GM23338 (cell line): ENCODE measurements at regions not wholly inside any gene's neighbourhood (a gene's known extent, or its start where the extent isn't known, plus 50 kb on each side); places are given as distances from the start of the nearest gene placed in this dataset.
A peak's percentile ranks its signal among the peaks of the same experiment; 100 is the strongest.

Experiments used
- ATAC-seq: fragments of 200-7000 bp; cut with Tn5 transposase; 3 replicates; pipeline ENCODE4 v1.9.1; 2020
- DNase-seq: peaks from one replicate; pipeline ENCODE4 v3.0.0-alpha.2; 2015; ENCODE audit warnings: low spot score
- H2AFZ ChIP-seq: fragments of 200-600 bp; sonication (generic); 2 replicates; pipeline ENCODE4 v1.8.0; 2016; ENCODE audit warnings: antibody characterized with exemption, mild to moderate bottlenecking, moderate library complexity
- H3F3A ChIP-seq: fragments of 200-600 bp; sonication (generic); replicated peaks from 2 replicates; pipeline ENCODE4 v1.8.0; 2017; ENCODE audit warnings: antibody characterized with exemption, mixed run types, low read depth
- H3K27ac ChIP-seq: fragments of 200-600 bp; sonication (generic); 2 replicates; pipeline ENCODE4 v1.6.1; 2016; ENCODE audit warnings: low read depth
- H3K27me3 ChIP-seq: fragments of 200-600 bp; sonication (generic); 2 replicates; pipeline ENCODE4 v1.8.0; 2016; ENCODE audit warnings: mild to moderate bottlenecking, mixed run types, moderate library complexity; ENCODE audit not compliant: insufficient read depth
- H3K36me3 ChIP-seq: fragments of 200-600 bp; sonication (generic); 2 replicates; pipeline ENCODE4 v1.8.0; 2016; ENCODE audit warnings: mild to moderate bottlenecking; ENCODE audit not compliant: insufficient read depth
- H3K4me1 ChIP-seq: fragments of 200-600 bp; sonication (generic); 2 replicates; pipeline ENCODE4 v1.8.0; 2016; ENCODE audit warnings: mild to moderate bottlenecking, moderate library complexity; ENCODE audit not compliant: insufficient read depth
- H3K4me2 ChIP-seq: fragments of 200-600 bp; sonication (generic); 2 replicates; pipeline ENCODE4 v1.7.1; 2017; ENCODE audit warnings: mixed run types
- H3K4me3 ChIP-seq: fragments of 200-600 bp; sonication (generic); 2 replicates; pipeline ENCODE4 v1.6.1; 2016; ENCODE audit warnings: mixed run types
- H3K79me2 ChIP-seq: fragments of 200-600 bp; sonication (generic); replicated peaks from 2 replicates; pipeline ENCODE4 v1.8.0; 2017; ENCODE audit warnings: mild to moderate bottlenecking; ENCODE audit not compliant: insufficient read depth
- H3K9me2 ChIP-seq: fragments of 200-600 bp; sonication (generic); 2 replicates; pipeline ENCODE4 v1.8.0; 2017; ENCODE audit not compliant: insufficient read depth
- H4K20me1 ChIP-seq: fragments of 200-600 bp; sonication (generic); replicated peaks from 2 replicates; pipeline ENCODE4 v1.8.0; 2017; ENCODE audit warnings: mild to moderate bottlenecking; ENCODE audit not compliant: insufficient read depth
- H3K27ac Mint-ChIP-seq: 2 replicates; pipeline ENCODE4 v1.8.0; 2020; ENCODE audit warnings: inconsistent platforms, mild to moderate bottlenecking, moderate library complexity, mixed read lengths
- H3K27me3 Mint-ChIP-seq: 3 replicates; pipeline ENCODE4 v1.8.0; 2022; ENCODE audit warnings: low read depth, mild to moderate bottlenecking, moderate library complexity, mixed read lengths, inconsistent platforms; ENCODE audit not compliant: insufficient read depth, poor library complexity
- H3K36me3 Mint-ChIP-seq: 3 replicates; pipeline ENCODE4 v1.8.0; 2021; ENCODE audit warnings: low read depth, mild to moderate bottlenecking, inconsistent platforms, moderate library complexity, mixed read lengths
- H3K4me1 Mint-ChIP-seq: 3 replicates; pipeline ENCODE4 v1.8.0; 2020; ENCODE audit warnings: mild to moderate bottlenecking, inconsistent platforms, mixed read lengths
- H3K4me3 Mint-ChIP-seq: 3 replicates; pipeline ENCODE4 v1.8.0; 2021; ENCODE audit warnings: moderate library complexity, mild to moderate bottlenecking, inconsistent platforms, mixed read lengths
- H3K9me3 Mint-ChIP-seq: 3 replicates; pipeline ENCODE4 v1.8.0; 2020; ENCODE audit warnings: moderate library complexity, mild to moderate bottlenecking, inconsistent platforms, mixed read lengths
- CREB1 ChIP-seq: fragments of 250-450 bp; sonication (Bioruptor Pico); IDR thresholded peaks from 2 replicates; pipeline ENCODE4 v1.5.0; 2020; ENCODE audit warnings: low read depth, mild to moderate bottlenecking, moderate library complexity
- EZH2 ChIP-seq: fragments of 200-600 bp; sonication (generic); IDR thresholded peaks from one replicate; pipeline ENCODE4 v1.8.0; 2017; ENCODE audit warnings: antibody characterized with exemption, mild to moderate bottlenecking, low read depth; ENCODE audit not compliant: unreplicated experiment
- JUNB ChIP-seq: IDR thresholded peaks from one replicate; pipeline ENCODE4 v1.6.1; 2016; ENCODE audit warnings: antibody characterized with exemption; ENCODE audit not compliant: unreplicated experiment
- POLR2AphosphoS5 ChIP-seq: IDR thresholded peaks from 2 replicates; pipeline ENCODE4 v1.6.1; 2016; ENCODE audit warnings: antibody characterized with exemption, low read depth
- ZNF114 ChIP-seq: fragments of 250-450 bp; sonication (Bioruptor Pico); IDR thresholded peaks from 2 replicates; pipeline ENCODE4 v1.5.0; 2020; ENCODE audit warnings: mild to moderate bottlenecking, moderate library complexity
- ZNF331 ChIP-seq: fragments of 250-450 bp; sonication (Bioruptor Pico); IDR thresholded peaks from 2 replicates; pipeline ENCODE4 v1.5.0; 2020; ENCODE audit warnings: low read depth, mild to moderate bottlenecking, moderate library complexity
- TF ChIP-seq, protein P1 (sequence below): IDR thresholded peaks from 2 replicates; pipeline ENCODE4 v1.6.1; 2016; ENCODE audit warnings: antibody characterized with exemption
- TF ChIP-seq, protein P2 (sequence below): fragments of 250-450 bp; sonication (Bioruptor Pico); IDR thresholded peaks from 2 replicates; pipeline ENCODE4 v1.5.0; 2020; ENCODE audit warnings: mild to moderate bottlenecking, moderate library complexity
- TF ChIP-seq, protein P3 (sequence below), 2 experiments: fragments of 200-600 bp in 1 of 2; sonication (generic) in 1 of 2; conservative IDR thresholded peaks; 2 replicates each; pipeline versions ENCODE4 v1.5.1 to v1.6.1; 2016 to 2017; ENCODE audit warnings: antibody characterized with exemption in 2 of 2, low read depth in 2 of 2, mild to moderate bottlenecking in 2 of 2, moderate library complexity in 1 of 2

DNA sequence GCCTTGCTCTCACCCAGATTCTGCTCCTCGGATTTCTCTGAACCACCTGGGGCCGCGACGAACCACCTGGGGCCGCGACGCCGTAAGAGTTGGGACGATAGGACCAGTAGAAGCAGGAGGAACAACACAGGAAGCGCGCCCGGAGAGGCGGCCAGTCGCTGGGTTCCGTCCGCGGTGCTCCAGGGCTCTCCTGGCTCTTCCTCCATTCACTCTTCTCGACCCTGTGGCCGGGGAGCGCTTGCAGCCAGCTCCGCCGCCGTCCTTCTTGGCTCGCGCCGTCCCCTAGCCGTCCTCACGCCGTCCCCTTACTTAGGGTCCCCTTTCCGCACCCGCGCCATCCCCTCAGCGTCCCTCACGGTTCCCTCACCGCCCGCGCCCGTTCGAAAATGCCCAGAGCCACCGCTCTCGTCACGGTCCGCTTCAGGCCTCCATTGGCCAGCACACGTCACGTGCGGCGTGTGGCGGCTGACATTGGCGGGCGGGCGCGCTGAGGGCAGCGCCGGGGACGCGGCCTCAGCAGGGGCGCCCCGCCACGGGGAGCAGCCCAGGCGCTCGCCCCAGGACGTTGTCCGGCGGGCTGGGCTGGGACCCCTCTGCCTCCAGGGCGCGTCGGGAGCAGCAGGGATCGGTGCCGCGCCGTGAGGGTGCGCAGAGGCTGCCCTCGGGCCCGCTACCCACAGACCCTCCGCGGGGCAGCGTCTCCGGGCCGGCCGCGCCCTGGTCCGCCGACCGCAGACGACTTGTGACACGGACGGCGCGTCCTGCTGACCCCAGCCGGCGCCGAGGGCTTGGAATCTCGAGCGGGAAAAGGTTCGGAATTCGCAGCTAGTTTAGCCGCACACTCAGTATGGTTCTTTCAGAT is 53.7 kb upstream of the PTPDC1 start:
- Histone ChIP-seq H2AFZ (peak overlapping the region; percentile 98; the same call in 1 of the 2 replicates), H3K27ac (no peak overlapping the region), H3K27me3 (peaks cover 24% of the 10 kb centered on the region), H3K9me2 (peaks cover 7% of the 10 kb centered on the region), H3K4me1 (peaks cover 12% of the 10 kb centered on the region), H3K36me3 (no peaks in the 10 kb centered on the region; the same call in none of the 2 replicates), H3F3A (no peaks in the 10 kb centered on the region), H3K4me3 (peak overlapping the region; percentile 74), H4K20me1 (no peaks in the 10 kb centered on the region), H3K4me2 (peak overlapping the region; percentile 92), H3K79me2 (peaks cover 4% of the 10 kb centered on the region; the same call in 1 of the 2 replicates)
- peak; percentile 98 for ATAC-seq
- peaks cover 43% of the 10 kb centered on the region for H3K9me3 Mint-ChIP-seq
- H3K4me3 Mint-ChIP-seq, result peak overlapping the region; percentile 98
- DNase-seq, result peak; percentile 93
- peaks cover 7% of the 10 kb centered on the region; the same call in 1 of the 3 replicates for H3K4me1 Mint-ChIP-seq
- peaks cover 24% of the 10 kb centered on the region for H3K27me3 Mint-ChIP-seq
- TF ChIP-seq POLR2AphosphoS5 (peak; percentile 98), CREB1 (CRISPR knock-in tag) (peak; percentile 77), EZH2 (peak; percentile 25), ZNF331 (CRISPR knock-in tag) (no peak)
- H3K27ac Mint-ChIP-seq, result peak overlapping the region; percentile 95
- H3K36me3 Mint-ChIP-seq, result peaks cover 27% of the 10 kb centered on the region

DNA sequence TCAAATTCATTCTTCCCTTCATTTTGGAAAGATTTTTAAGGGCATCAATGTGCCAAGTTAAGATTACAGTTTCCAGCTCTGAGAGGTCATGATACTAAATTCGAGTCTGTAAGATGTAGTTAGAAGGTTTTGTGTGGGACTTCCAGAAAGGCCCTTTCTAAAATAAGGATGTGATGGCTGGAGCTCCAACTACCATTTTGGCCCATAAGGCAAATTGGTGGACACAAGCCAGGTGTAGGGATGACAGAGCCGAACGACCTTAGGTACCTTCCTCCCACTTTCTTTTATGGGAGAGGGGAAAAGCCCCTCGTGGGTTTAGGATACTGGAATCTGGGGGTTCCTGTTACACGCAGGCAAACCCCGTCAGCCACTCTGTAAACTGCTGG is 54.3 kb upstream of the PTPDC1 start:
- Histone ChIP-seq H3F3A (no peaks in the 10 kb centered on the region), H2AFZ (peak overlapping the region; percentile 98; the same call in 1 of the 2 replicates), H3K4me1 (peaks cover 12% of the 10 kb centered on the region), H3K27ac (no peak overlapping the region), H3K36me3 (no peaks in the 10 kb centered on the region; the same call in none of the 2 replicates), H4K20me1 (no peaks in the 10 kb centered on the region), H3K9me2 (peaks cover 7% of the 10 kb centered on the region), H3K27me3 (peaks cover 24% of the 10 kb centered on the region), H3K4me2 (peak overlapping the region; percentile 92), H3K79me2 (peaks cover 4% of the 10 kb centered on the region; the same call in 1 of the 2 replicates), H3K4me3 (peak overlapping the region; percentile 74)
- H3K9me3 Mint-ChIP-seq, result peaks cover 50% of the 10 kb centered on the region
- H3K4me3 Mint-ChIP-seq, result peak overlapping the region; percentile 98
- H3K27me3 Mint-ChIP-seq, result peaks cover 24% of the 10 kb centered on the region
- H3K27ac Mint-ChIP-seq, result peak overlapping the region; percentile 95; the same call in 1 of the 2 replicates
- ATAC-seq (no peak), DNase-seq (no peak)
- peaks cover 7% of the 10 kb centered on the region; the same call in 1 of the 3 replicates for H3K4me1 Mint-ChIP-seq
- peaks cover 32% of the 10 kb centered on the region for H3K36me3 Mint-ChIP-seq
- TF ChIP-seq JUNB, result no peak
- TF ChIP-seq, protein P1, sequence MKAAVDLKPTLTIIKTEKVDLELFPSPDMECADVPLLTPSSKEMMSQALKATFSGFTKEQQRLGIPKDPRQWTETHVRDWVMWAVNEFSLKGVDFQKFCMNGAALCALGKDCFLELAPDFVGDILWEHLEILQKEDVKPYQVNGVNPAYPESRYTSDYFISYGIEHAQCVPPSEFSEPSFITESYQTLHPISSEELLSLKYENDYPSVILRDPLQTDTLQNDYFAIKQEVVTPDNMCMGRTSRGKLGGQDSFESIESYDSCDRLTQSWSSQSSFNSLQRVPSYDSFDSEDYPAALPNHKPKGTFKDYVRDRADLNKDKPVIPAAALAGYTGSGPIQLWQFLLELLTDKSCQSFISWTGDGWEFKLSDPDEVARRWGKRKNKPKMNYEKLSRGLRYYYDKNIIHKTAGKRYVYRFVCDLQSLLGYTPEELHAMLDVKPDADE, result no peak
- TF ChIP-seq, protein P2, sequence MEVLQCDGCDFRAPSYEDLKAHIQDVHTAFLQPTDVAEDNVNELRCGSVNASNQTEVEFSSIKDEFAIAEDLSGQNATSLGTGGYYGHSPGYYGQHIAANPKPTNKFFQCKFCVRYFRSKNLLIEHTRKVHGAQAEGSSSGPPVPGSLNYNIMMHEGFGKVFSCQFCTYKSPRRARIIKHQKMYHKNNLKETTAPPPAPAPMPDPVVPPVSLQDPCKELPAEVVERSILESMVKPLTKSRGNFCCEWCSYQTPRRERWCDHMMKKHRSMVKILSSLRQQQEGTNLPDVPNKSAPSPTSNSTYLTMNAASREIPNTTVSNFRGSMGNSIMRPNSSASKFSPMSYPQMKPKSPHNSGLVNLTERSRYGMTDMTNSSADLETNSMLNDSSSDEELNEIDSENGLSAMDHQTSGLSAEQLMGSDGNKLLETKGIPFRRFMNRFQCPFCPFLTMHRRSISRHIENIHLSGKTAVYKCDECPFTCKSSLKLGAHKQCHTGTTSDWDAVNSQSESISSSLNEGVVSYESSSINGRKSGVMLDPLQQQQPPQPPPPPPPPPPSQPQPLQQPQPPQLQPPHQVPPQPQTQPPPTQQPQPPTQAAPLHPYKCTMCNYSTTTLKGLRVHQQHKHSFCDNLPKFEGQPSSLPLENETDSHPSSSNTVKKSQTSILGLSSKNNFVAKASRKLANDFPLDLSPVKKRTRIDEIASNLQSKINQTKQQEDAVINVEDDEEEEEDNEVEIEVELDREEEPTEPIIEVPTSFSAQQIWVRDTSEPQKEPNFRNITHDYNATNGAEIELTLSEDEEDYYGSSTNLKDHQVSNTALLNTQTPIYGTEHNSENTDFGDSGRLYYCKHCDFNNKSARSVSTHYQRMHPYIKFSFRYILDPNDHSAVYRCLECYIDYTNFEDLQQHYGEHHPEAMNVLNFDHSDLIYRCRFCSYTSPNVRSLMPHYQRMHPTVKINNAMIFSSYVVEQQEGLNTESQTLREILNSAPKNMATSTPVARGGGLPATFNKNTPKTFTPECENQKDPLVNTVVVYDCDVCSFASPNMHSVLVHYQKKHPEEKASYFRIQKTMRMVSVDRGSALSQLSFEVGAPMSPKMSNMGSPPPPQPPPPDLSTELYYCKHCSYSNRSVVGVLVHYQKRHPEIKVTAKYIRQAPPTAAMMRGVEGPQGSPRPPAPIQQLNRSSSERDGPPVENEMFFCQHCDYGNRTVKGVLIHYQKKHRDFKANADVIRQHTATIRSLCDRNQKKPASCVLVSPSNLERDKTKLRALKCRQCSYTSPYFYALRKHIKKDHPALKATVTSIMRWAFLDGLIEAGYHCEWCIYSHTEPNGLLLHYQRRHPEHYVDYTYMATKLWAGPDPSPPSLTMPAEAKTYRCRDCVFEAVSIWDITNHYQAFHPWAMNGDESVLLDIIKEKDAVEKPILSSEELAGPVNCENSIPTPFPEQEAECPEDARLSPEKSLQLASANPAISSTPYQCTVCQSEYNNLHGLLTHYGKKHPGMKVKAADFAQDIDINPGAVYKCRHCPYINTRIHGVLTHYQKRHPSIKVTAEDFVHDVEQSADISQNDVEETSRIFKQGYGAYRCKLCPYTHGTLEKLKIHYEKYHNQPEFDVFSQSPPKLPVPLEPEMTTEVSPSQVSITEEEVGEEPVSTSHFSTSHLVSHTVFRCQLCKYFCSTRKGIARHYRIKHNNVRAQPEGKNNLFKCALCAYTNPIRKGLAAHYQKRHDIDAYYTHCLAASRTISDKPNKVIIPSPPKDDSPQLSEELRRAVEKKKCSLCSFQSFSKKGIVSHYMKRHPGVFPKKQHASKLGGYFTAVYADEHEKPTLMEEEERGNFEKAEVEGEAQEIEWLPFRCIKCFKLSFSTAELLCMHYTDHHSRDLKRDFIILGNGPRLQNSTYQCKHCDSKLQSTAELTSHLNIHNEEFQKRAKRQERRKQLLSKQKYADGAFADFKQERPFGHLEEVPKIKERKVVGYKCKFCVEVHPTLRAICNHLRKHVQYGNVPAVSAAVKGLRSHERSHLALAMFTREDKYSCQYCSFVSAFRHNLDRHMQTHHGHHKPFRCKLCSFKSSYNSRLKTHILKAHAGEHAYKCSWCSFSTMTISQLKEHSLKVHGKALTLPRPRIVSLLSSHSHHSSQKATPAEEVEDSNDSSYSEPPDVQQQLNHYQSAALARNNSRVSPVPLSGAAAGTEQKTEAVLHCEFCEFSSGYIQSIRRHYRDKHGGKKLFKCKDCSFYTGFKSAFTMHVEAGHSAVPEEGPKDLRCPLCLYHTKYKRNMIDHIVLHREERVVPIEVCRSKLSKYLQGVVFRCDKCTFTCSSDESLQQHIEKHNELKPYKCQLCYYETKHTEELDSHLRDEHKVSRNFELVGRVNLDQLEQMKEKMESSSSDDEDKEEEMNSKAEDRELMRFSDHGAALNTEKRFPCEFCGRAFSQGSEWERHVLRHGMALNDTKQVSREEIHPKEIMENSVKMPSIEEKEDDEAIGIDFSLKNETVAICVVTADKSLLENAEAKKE (CRISPR knock-in tag), result no peak
- TF ChIP-seq EZH2, result no peak
- TF ChIP-seq, protein P3, sequence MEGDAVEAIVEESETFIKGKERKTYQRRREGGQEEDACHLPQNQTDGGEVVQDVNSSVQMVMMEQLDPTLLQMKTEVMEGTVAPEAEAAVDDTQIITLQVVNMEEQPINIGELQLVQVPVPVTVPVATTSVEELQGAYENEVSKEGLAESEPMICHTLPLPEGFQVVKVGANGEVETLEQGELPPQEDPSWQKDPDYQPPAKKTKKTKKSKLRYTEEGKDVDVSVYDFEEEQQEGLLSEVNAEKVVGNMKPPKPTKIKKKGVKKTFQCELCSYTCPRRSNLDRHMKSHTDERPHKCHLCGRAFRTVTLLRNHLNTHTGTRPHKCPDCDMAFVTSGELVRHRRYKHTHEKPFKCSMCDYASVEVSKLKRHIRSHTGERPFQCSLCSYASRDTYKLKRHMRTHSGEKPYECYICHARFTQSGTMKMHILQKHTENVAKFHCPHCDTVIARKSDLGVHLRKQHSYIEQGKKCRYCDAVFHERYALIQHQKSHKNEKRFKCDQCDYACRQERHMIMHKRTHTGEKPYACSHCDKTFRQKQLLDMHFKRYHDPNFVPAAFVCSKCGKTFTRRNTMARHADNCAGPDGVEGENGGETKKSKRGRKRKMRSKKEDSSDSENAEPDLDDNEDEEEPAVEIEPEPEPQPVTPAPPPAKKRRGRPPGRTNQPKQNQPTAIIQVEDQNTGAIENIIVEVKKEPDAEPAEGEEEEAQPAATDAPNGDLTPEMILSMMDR (conservative IDR thresholded peaks at IDR 0.05; ENCODE audit: low read depth in 2 of 2), result no peak
- TF ChIP-seq ZNF114, result no peak
- no peak for TF ChIP-seq POLR2AphosphoS5
